HepG2 (cell line): ENCODE measurements at regions not wholly inside any gene's neighbourhood (a gene's known extent, or its start where the extent isn't known, plus 50 kb on each side); places are given as distances from the start of the nearest gene placed in this dataset.

Experiments used
- ARID3A ChIP-seq: IDR thresholded peaks from 2 replicates; pipeline ENCODE4 v1.6.1; 2012; ENCODE audit warnings: low read depth, low read length, improper control_type of control experiment
- ATF1 ChIP-seq: IDR thresholded peaks from 2 replicates; pipeline ENCODE4 v1.6.1; 2016; ENCODE audit warnings: mild to moderate bottlenecking, control low read depth
- GZF1 ChIP-seq: sonication (generic); formaldehyde crosslinking; IDR thresholded peaks from 2 replicates; pipeline ENCODE4 v1.5.1; 2020; ENCODE audit warnings: mild to moderate bottlenecking, missing genetic modification reagents
- HMG20A ChIP-seq: IDR thresholded peaks from 2 replicates; pipeline ENCODE4 v1.6.1; 2016; ENCODE audit warnings: borderline replicate concordance
- REPIN1 ChIP-seq: sonication (generic); formaldehyde crosslinking; IDR thresholded peaks from 2 replicates; pipeline ENCODE4 v1.8.0; 2022; ENCODE audit warnings: missing genetic modification reagents, low read depth, mild to moderate bottlenecking, borderline replicate concordance
- SIX1 ChIP-seq: sonication (generic); formaldehyde crosslinking; IDR thresholded peaks from 2 replicates; pipeline ENCODE4 v1.4.0; 2020; ENCODE audit warnings: missing genetic modification reagents, borderline replicate concordance
- SMYD3 ChIP-seq: sonication (generic); formaldehyde crosslinking; IDR thresholded peaks from 2 replicates; pipeline ENCODE4 v1.8.1; 2023; ENCODE audit warnings: mild to moderate bottlenecking, missing genetic modification reagents
- SNAI1 ChIP-seq: sonication (generic); formaldehyde crosslinking; IDR thresholded peaks from 2 replicates; pipeline ENCODE4 v1.5.0; 2020; ENCODE audit warnings: mild to moderate bottlenecking, missing genetic modification reagents, borderline replicate concordance
- SP2 ChIP-seq: sonication (generic); formaldehyde crosslinking; IDR thresholded peaks from 2 replicates; pipeline ENCODE4 v1.5.1; 2020; ENCODE audit warnings: mild to moderate bottlenecking, missing genetic modification reagents
- XRCC5 ChIP-seq: fragments of 200-400 bp; formaldehyde crosslinking; optimal IDR thresholded peaks from 2 replicates; pipeline ENCODE3; 2017; ENCODE audit warnings: mild to moderate bottlenecking, low read length
- YY1 ChIP-seq: IDR thresholded peaks from 2 replicates; pipeline ENCODE4 v1.6.1; 2011; ENCODE audit warnings: low read length, low read depth, moderate library complexity, mild to moderate bottlenecking; ENCODE audit not compliant: insufficient read depth, insufficient replicate concordance
- ZFP36L1 ChIP-seq: sonication (generic); formaldehyde crosslinking; IDR thresholded peaks from 2 replicates; pipeline ENCODE4 v1.8.0; 2022; ENCODE audit warnings: mild to moderate bottlenecking, missing genetic modification reagents, moderate library complexity
- ZNF790 ChIP-seq: sonication (generic); formaldehyde crosslinking; IDR thresholded peaks from 2 replicates; pipeline ENCODE4 v1.8.0; 2022; ENCODE audit warnings: missing genetic modification reagents, mild to moderate bottlenecking, borderline replicate concordance
- TF ChIP-seq, protein P1 (sequence below): IDR thresholded peaks from 2 replicates; pipeline ENCODE4 v1.6.1; 2016; ENCODE audit warnings: control low read depth
- TF ChIP-seq, protein P2 (sequence below): sonication (generic); formaldehyde crosslinking; IDR thresholded peaks from 2 replicates; pipeline ENCODE4 v1.5.1; 2020; ENCODE audit warnings: mild to moderate bottlenecking, missing genetic modification reagents
- TF ChIP-seq, protein P3 (sequence below): sonication (generic); formaldehyde crosslinking; IDR thresholded peaks from 2 replicates; pipeline ENCODE4 v1.4.0; 2020; ENCODE audit warnings: missing genetic modification reagents
- TF ChIP-seq, protein P4 (sequence below): sonication (generic); formaldehyde crosslinking; IDR thresholded peaks from 2 replicates; pipeline ENCODE4 v1.4.0; 2020; ENCODE audit warnings: missing genetic modification reagents

DNA sequence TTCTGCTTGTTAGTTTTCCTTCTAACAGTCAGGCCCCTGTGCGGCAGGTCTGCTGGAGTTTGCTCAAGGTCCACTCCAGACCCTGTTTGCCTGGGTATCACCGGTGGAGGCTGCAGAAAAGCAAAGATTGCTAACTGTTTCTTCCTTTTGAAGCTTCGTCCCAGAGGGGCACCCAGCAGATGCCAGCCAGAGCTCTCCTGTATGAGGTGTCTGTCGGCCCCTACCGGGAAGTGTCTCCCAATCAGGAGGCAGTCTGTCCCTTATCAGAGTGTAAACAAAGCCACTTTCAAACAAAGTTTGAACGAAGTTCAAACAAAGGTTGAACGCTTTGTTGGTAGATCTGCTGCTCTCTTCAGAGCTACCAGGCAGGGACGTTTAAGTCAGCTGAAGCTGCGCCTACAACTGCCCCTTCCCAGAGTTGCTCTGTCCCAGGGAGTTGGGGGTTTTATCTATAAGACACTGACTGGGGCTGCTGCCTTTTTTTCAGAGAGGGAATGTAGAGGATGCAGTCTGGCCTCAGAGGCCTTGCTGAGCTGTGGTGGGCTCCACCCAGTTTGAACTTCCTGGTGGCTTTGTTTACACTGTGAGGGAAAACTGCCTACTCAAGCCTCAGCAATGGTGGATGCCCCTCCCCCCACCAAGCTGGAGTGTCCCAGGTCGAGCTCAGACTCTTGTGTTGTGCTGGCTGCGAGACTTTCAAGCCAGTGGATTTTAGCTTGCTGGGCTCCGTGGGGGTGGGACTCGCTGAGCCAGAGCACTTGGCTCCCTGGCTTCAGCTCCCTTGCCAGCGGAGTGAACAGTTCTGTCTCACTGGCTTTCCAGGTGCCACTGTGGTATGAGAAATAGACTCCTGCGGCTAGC, 401.8 kb downstream of the SRGAP2C start (continued):
- TF ChIP-seq YY1 (peak; percentile 66), XRCC5 (no peak), GZF1 (CRISPR knock-in tag) (no peak), ARID3A (no peak; the same call in 1 of the 2 replicates), SIX1 (peak; percentile 5; the same call in 1 of the 2 replicates), SMYD3 (CRISPR knock-in tag) (peak; percentile 75), REPIN1 (CRISPR knock-in tag) (peak; percentile 84), ZFP36L1 (no peak), ZNF790 (CRISPR knock-in tag) (peak; percentile 74; the same call in 1 of the 2 replicates), SP2 (CRISPR knock-in tag) (no peak), SNAI1 (no peak), ATF1 (CRISPR knock-in tag) (no peak; the same call in none of the 2 replicates), HMG20A (CRISPR knock-in tag) (peak; percentile 71)
- TF ChIP-seq, protein P1, sequence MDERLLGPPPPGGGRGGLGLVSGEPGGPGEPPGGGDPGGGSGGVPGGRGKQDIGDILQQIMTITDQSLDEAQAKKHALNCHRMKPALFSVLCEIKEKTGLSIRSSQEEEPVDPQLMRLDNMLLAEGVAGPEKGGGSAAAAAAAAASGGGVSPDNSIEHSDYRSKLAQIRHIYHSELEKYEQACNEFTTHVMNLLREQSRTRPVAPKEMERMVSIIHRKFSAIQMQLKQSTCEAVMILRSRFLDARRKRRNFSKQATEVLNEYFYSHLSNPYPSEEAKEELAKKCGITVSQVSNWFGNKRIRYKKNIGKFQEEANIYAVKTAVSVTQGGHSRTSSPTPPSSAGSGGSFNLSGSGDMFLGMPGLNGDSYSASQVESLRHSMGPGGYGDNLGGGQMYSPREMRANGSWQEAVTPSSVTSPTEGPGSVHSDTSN (CRISPR knock-in tag): no peak
- TF ChIP-seq, protein P2, sequence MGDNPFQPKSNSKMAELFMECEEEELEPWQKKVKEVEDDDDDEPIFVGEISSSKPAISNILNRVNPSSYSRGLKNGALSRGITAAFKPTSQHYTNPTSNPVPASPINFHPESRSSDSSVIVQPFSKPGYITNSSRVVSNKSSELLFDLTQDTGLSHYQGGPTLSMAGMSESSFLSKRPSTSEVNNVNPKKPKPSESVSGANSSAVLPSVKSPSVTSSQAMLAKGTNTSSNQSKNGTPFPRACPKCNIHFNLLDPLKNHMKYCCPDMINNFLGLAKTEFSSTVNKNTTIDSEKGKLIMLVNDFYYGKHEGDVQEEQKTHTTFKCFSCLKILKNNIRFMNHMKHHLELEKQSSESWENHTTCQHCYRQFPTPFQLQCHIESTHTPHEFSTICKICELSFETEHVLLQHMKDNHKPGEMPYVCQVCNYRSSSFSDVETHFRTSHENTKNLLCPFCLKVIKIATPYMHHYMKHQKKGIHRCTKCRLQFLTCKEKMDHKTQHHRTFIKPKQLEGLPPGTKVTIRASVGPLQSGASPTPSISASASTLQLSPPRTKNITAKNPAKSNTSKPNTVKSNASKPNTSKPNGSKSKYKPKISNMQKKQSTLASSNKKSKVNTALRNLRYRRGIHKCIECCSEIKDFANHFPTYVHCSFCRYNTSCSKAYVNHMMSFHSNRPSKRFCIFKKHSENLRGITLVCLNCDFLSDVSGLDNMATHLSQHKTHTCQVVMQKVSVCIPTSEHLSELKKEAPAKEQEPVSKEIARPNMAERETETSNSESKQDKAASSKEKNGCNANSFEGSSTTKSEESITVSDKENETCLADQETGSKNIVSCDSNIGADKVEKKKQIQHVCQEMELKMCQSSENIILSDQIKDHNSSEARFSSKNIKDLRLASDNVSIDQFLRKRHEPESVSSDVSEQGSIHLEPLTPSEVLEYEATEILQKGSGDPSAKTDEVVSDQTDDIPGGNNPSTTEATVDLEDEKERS: peak; percentile 84
- TF ChIP-seq, protein P3, sequence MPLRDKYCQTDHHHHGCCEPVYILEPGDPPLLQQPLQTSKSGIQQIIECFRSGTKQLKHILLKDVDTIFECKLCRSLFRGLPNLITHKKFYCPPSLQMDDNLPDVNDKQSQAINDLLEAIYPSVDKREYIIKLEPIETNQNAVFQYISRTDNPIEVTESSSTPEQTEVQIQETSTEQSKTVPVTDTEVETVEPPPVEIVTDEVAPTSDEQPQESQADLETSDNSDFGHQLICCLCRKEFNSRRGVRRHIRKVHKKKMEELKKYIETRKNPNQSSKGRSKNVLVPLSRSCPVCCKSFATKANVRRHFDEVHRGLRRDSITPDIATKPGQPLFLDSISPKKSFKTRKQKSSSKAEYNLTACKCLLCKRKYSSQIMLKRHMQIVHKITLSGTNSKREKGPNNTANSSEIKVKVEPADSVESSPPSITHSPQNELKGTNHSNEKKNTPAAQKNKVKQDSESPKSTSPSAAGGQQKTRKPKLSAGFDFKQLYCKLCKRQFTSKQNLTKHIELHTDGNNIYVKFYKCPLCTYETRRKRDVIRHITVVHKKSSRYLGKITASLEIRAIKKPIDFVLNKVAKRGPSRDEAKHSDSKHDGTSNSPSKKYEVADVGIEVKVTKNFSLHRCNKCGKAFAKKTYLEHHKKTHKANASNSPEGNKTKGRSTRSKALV: 0 out of 2 replicates have a peak, but pooled peaks have one; percentile 28
- TF ChIP-seq, protein P4, sequence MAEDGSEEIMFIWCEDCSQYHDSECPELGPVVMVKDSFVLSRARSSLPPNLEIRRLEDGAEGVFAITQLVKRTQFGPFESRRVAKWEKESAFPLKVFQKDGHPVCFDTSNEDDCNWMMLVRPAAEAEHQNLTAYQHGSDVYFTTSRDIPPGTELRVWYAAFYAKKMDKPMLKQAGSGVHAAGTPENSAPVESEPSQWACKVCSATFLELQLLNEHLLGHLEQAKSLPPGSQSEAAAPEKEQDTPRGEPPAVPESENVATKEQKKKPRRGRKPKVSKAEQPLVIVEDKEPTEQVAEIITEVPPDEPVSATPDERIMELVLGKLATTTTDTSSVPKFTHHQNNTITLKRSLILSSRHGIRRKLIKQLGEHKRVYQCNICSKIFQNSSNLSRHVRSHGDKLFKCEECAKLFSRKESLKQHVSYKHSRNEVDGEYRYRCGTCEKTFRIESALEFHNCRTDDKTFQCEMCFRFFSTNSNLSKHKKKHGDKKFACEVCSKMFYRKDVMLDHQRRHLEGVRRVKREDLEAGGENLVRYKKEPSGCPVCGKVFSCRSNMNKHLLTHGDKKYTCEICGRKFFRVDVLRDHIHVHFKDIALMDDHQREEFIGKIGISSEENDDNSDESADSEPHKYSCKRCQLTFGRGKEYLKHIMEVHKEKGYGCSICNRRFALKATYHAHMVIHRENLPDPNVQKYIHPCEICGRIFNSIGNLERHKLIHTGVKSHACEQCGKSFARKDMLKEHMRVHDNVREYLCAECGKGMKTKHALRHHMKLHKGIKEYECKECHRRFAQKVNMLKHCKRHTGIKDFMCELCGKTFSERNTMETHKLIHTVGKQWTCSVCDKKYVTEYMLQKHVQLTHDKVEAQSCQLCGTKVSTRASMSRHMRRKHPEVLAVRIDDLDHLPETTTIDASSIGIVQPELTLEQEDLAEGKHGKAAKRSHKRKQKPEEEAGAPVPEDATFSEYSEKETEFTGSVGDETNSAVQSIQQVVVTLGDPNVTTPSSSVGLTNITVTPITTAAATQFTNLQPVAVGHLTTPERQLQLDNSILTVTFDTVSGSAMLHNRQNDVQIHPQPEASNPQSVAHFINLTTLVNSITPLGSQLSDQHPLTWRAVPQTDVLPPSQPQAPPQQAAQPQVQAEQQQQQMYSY (CRISPR knock-in tag): no peak
